Brain microvascular endothelial cell (primary cell): ENCODE measurements at regions not wholly inside any gene's neighbourhood (a gene's known extent, or its start where the extent isn't known, plus 50 kb on each side); places are given as distances from the start of the nearest gene placed in this dataset.

Experiments used
- DNase-seq: peaks from one replicate; pipeline ENCODE4 v3.0.0-alpha.2; 2020
- H3K27ac ChIP-seq: fragments of 250-450 bp; sonication (Bioruptor Pico); 2 replicates; pipeline ENCODE4 v1.5.1; 2020; ENCODE audit warnings: mild to moderate bottlenecking, moderate library complexity
- H3K27me3 ChIP-seq: fragments of 250-450 bp; sonication (Bioruptor Pico); replicated peaks from 2 replicates; pipeline ENCODE4 v1.5.1; 2020; ENCODE audit warnings: mild to moderate bottlenecking
- H3K36me3 ChIP-seq: fragments of 250-450 bp; sonication (Bioruptor Pico); replicated peaks from 2 replicates; pipeline ENCODE4 v1.5.1; 2020; ENCODE audit warnings: mild to moderate bottlenecking
- H3K4me3 ChIP-seq: 2 replicates; pipeline ENCODE4 v1.5.1; 2011; ENCODE audit warnings: low read depth, mild to moderate bottlenecking, control low read depth, low read length, moderate library complexity
- CTCF ChIP-seq: IDR thresholded peaks from 2 replicates; pipeline ENCODE4 v1.5.1; 2011; ENCODE audit warnings: low read depth, mild to moderate bottlenecking, moderate library complexity, low read length, control low read depth, inconsistent platforms; ENCODE audit errors: missing control alignments
- in situ Hi-C: cut with HindIII; loops from 2 replicates; pipeline ENCODE4 v1.10.0; 2017; ENCODE audit warnings: low sequenced_read_pairs, low pct_ligation_motif_present

GRCh38 chr7:32428546-32428945 lies 61.6 kb downstream of the LSM5 start:
- in situ Hi-C loops: no loop called here
- TF ChIP-seq CTCF: no peak
- no peak overlapping the region for H3K27ac ChIP-seq
- H3K27me3 ChIP-seq: peaks cover 13% of the 10 kb centered on the region
- H3K36me3 ChIP-seq: no peaks in the 10 kb centered on the region
- DNase-seq: no peak
- H3K4me3 ChIP-seq: no peak overlapping the region

- DNase-seq: peak; percentile 81
- peak; percentile 78 for TF ChIP-seq CTCF
- Histone ChIP-seq H3K36me3 (no peaks in the 10 kb centered on the region), H3K4me3 (no peak overlapping the region), H3K27me3 (peaks cover 13% of the 10 kb centered on the region), H3K27ac (no peak overlapping the region)
- in situ Hi-C loops: no loop called here
These were observed 62.4 kb downstream of the LSM5 start for GRCh38 chr7:32427769-32428291.

- no peaks in the 10 kb centered on the region for H3K27me3 ChIP-seq
- H3K4me3 ChIP-seq: no peak overlapping the region
- H3K36me3 ChIP-seq: no peaks in the 10 kb centered on the region
- no peak overlapping the region for H3K27ac ChIP-seq
- no peak for TF ChIP-seq CTCF
- no peak for DNase-seq
- in situ Hi-C loops: no loop called here
These were observed 73.3 kb downstream of the LSM5 start for GRCh38 chr7:32416846-32417245.

GRCh38 chr7:32415936-32416335 lies 74.2 kb downstream of the LSM5 start:
- Histone ChIP-seq H3K27me3 (no peaks in the 10 kb centered on the region), H3K4me3 (no peak overlapping the region), H3K36me3 (no peaks in the 10 kb centered on the region), H3K27ac (no peak overlapping the region)
- no peak for TF ChIP-seq CTCF
- in situ Hi-C loops: no loop called here
- no peak for DNase-seq

GRCh38 chr7:32415519-32415918 lies 74.7 kb downstream of the LSM5 start:
- no peaks in the 10 kb centered on the region for H3K36me3 ChIP-seq
- no peak for DNase-seq
- no peak overlapping the region for H3K27ac ChIP-seq
- in situ Hi-C loops: no loop called here
- TF ChIP-seq CTCF: no peak
- H3K27me3 ChIP-seq: no peaks in the 10 kb centered on the region
- H3K4me3 ChIP-seq: no peak overlapping the region

- in situ Hi-C loops: no loop called here
- TF ChIP-seq CTCF: no peak
- Histone ChIP-seq H3K27me3 (no peaks in the 10 kb centered on the region), H3K4me3 (no peak overlapping the region), H3K36me3 (no peaks in the 10 kb centered on the region), H3K27ac (no peak overlapping the region)
- no peak for DNase-seq
These were observed 77.7 kb downstream of the LSM5 start for GRCh38 chr7:32412471-32412870.
